ENCODE measurements at regions not wholly inside any gene's neighbourhood (a gene's known extent, or its start where the extent isn't known, plus 50 kb on each side); places are given as distances from the start of the nearest gene placed in this dataset.

GRCh38 chr7:113825832-113826231, 93.0 kb downstream of the PPP1R3A start:
- no peak for TF ChIP-seq CTCF (IDR thresholded peaks at IDR 0.05; ENCODE audit: borderline replicate concordance, extremely low read depth, insufficient read depth)
- Histone ChIP-seq H3K9me3 (ENCODE audit: control insufficient read depth in 2 of 3, insufficient read depth in 1 of 3, low read length in 3 of 3) (no peaks in the 10 kb centered on the region), H3K27me3 (ENCODE audit: control insufficient read depth, insufficient read depth, low read length) (no peaks in the 10 kb centered on the region), H3K27ac (ENCODE audit: low read depth in 2 of 2, low read length in 2 of 2) (no peak overlapping the region), H3K9ac (ENCODE audit: low read length in 3 of 3) (no peak overlapping the region), H3K4me3 (ENCODE audit: low read length in 3 of 3) (no peak overlapping the region), H3K4me1 (ENCODE audit: control insufficient read depth in 2 of 3, insufficient read depth in 2 of 3, low read depth in 1 of 3, low read length in 3 of 3) (no peaks in the 10 kb centered on the region), H3K36me3 (ENCODE audit: control insufficient read depth in 2 of 3, insufficient read depth in 3 of 3, low read length in 3 of 3) (no peaks in the 10 kb centered on the region)
- intact Hi-C loops (cut with DNase I), result no loop called here
- DNase-seq (no peak), FAIRE-seq (no peak)

- H3K36me3 ChIP-seq (ENCODE audit: control insufficient read depth in 2 of 3, insufficient read depth in 3 of 3, low read length in 3 of 3), result no peaks in the 10 kb centered on the region
- DNase-seq (no peak), FAIRE-seq (no peak)
- H3K9me3 ChIP-seq (ENCODE audit: control insufficient read depth in 2 of 3, insufficient read depth in 1 of 3, low read length in 3 of 3), result no peaks in the 10 kb centered on the region
- intact Hi-C loops (cut with DNase I), result no loop called here
- H3K4me1 ChIP-seq (ENCODE audit: control insufficient read depth in 2 of 3, insufficient read depth in 2 of 3, low read depth in 1 of 3, low read length in 3 of 3), result no peaks in the 10 kb centered on the region
- no peak for TF ChIP-seq CTCF (IDR thresholded peaks at IDR 0.05; ENCODE audit: borderline replicate concordance, extremely low read depth, insufficient read depth)
- H3K27me3 ChIP-seq (ENCODE audit: control insufficient read depth, insufficient read depth, low read length), result no peaks in the 10 kb centered on the region
- no peak overlapping the region for H3K4me3 ChIP-seq (ENCODE audit: low read length in 3 of 3)
- H3K9ac ChIP-seq (ENCODE audit: low read length in 3 of 3), result no peak overlapping the region
- no peak overlapping the region for H3K27ac ChIP-seq (ENCODE audit: low read depth in 2 of 2, low read length in 2 of 2)
These were observed 94.5 kb downstream of the PPP1R3A start for GRCh38 chr7:113824117-113824823.

GRCh38 chr7:113819474-113819873, 99.3 kb downstream of the PPP1R3A start:
- no peaks in the 10 kb centered on the region for H3K9me3 ChIP-seq (ENCODE audit: control insufficient read depth in 2 of 3, insufficient read depth in 1 of 3, low read length in 3 of 3)
- no peaks in the 10 kb centered on the region for H3K4me1 ChIP-seq (ENCODE audit: control insufficient read depth in 2 of 3, insufficient read depth in 2 of 3, low read depth in 1 of 3, low read length in 3 of 3)
- no peak for TF ChIP-seq CTCF (IDR thresholded peaks at IDR 0.05; ENCODE audit: borderline replicate concordance, extremely low read depth, insufficient read depth)
- FAIRE-seq, result no peak
- intact Hi-C loops (cut with DNase I), result no loop called here
- H3K4me3 ChIP-seq (ENCODE audit: low read length in 3 of 3), result no peak overlapping the region
- no peaks in the 10 kb centered on the region for H3K36me3 ChIP-seq (ENCODE audit: control insufficient read depth in 2 of 3, insufficient read depth in 3 of 3, low read length in 3 of 3)
- no peak overlapping the region for H3K27ac ChIP-seq (ENCODE audit: low read depth in 2 of 2, low read length in 2 of 2)
- H3K9ac ChIP-seq (ENCODE audit: low read length in 3 of 3), result no peak overlapping the region
- no peak for DNase-seq
- H3K27me3 ChIP-seq (ENCODE audit: control insufficient read depth, insufficient read depth, low read length), result no peaks in the 10 kb centered on the region

- intact Hi-C loops (cut with DNase I), result no loop called here
- Histone ChIP-seq H3K4me3 (ENCODE audit: low read length in 3 of 3) (no peak overlapping the region), H3K27ac (ENCODE audit: low read depth in 2 of 2, low read length in 2 of 2) (no peak overlapping the region), H3K27me3 (ENCODE audit: control insufficient read depth, insufficient read depth, low read length) (no peaks in the 10 kb centered on the region), H3K36me3 (ENCODE audit: control insufficient read depth in 2 of 3, insufficient read depth in 3 of 3, low read length in 3 of 3) (no peaks in the 10 kb centered on the region), H3K4me1 (ENCODE audit: control insufficient read depth in 2 of 3, insufficient read depth in 2 of 3, low read depth in 1 of 3, low read length in 3 of 3) (no peaks in the 10 kb centered on the region), H3K9ac (ENCODE audit: low read length in 3 of 3) (no peak overlapping the region), H3K9me3 (ENCODE audit: control insufficient read depth in 2 of 3, insufficient read depth in 1 of 3, low read length in 3 of 3) (no peaks in the 10 kb centered on the region)
- TF ChIP-seq CTCF (IDR thresholded peaks at IDR 0.05; ENCODE audit: borderline replicate concordance, extremely low read depth, insufficient read depth), result no peak
- no peak for FAIRE-seq
- no peak for DNase-seq
These were observed 102.2 kb downstream of the PPP1R3A start for GRCh38 chr7:113816639-113817038.

Measured in kidney (tissue), 13 donors.